Gastroesophageal sphincter (tissue), 4 donors: ENCODE measurements at regions not wholly inside any gene's neighbourhood (a gene's known extent, or its start where the extent isn't known, plus 50 kb on each side); places are given as distances from the start of the nearest gene placed in this dataset.

Source experiments
- ATAC-seq: fragments of 150-250 bp; one replicate; pipeline ENCODE4 v1.9.1; 2016; ENCODE audit warnings: mild to moderate bottlenecking, moderate library complexity
- H3K27ac ChIP-seq, 4 donors: fragments of 200-600 bp; sonication (generic) in 3 of 4; 1 replicate in 3 of 4; 2 replicates in 1 of 4; pipeline ENCODE4 v1.5.1; 2016 to 2019
- H3K27me3 ChIP-seq: fragments of 200-600 bp; sonication (generic); one replicate; pipeline ENCODE4 v1.5.1; 2019
- H3K36me3 ChIP-seq, 2 donors: fragments of 200-600 bp; sonication (generic); one replicate each; pipeline ENCODE4 v1.5.1; 2019; ENCODE audit warnings: control low read depth in 1 of 2
- H3K4me1 ChIP-seq, 3 donors: fragments of 200-600 bp; sonication (generic); 1 replicate in 2 of 3; 2 replicates in 1 of 3; pipeline ENCODE4 v1.5.1; 2016 to 2019; ENCODE audit warnings: control low read depth in 2 of 3
- H3K4me3 ChIP-seq, 2 donors: fragments of 200-600 bp; sonication (generic); one replicate each; pipeline ENCODE4 v1.5.1; 2019; ENCODE audit warnings: mild to moderate bottlenecking in 1 of 2, moderate library complexity in 1 of 2
- H3K9me3 ChIP-seq, 3 donors: fragments of 200-600 bp; sonication (generic); one replicate each; pipeline ENCODE4 v1.5.1; 2017 to 2019; ENCODE audit warnings: control low read depth in 2 of 3
- CTCF ChIP-seq, 4 experiments: fragments of 200-600 bp in 2 of 4; fragments of 450-650 bp in 2 of 4; sonication (generic) in 1 of 4; IDR thresholded peaks; one replicate each; pipeline ENCODE4 v1.5.1; 2017 to 2019; ENCODE audit warnings: antibody characterized with exemption in 4 of 4, mild to moderate bottlenecking in 2 of 4, moderate library complexity in 2 of 4
- EP300 ChIP-seq: sonication (generic); formaldehyde crosslinking; IDR thresholded peaks from one replicate; pipeline ENCODE4 v1.6.1; 2017; ENCODE audit warnings: antibody characterized with exemption, mild to moderate bottlenecking
- POLR2A ChIP-seq, 2 donors: fragments of 450-650 bp; IDR thresholded peaks; one replicate each; pipeline ENCODE4 v1.6.1; 2017; ENCODE audit warnings: antibody characterized with exemption in 2 of 2, mild to moderate bottlenecking in 2 of 2, moderate library complexity in 1 of 2
- POLR2AphosphoS5 ChIP-seq: sonication (generic); formaldehyde crosslinking; IDR thresholded peaks from one replicate; pipeline ENCODE4 v1.6.1; 2017; ENCODE audit warnings: antibody characterized with exemption
- WGBS, 2 donors: methylation state at CpG; one replicate each; pipeline ENCODE4 v1.1.5; 2018; ENCODE audit warnings: low coverage in 1 of 2; 5-methylcytosine and 5-hydroxymethylcytosine counted together

- Histone ChIP-seq H3K9me3 (peaks cover 0 to 6% (median 0%) of the 10 kb centered on the region in 3 donors), H3K27me3 (no peaks in the 10 kb centered on the region), H3K4me1 (peaks cover 0 to 7% (median 0%) of the 10 kb centered on the region in 3 donors), H3K4me3 (no peak overlapping the region), H3K36me3 (no peaks in the 10 kb centered on the region), H3K27ac (no peak overlapping the region)
- WGBS, 2 donors, result 90 to 92% methylated on average over 6 of the region's 6 CpGs
- no peak for TF ChIP-seq EP300
- no peak for TF ChIP-seq POLR2AphosphoS5
- no peak for ATAC-seq
These were observed 247.9 kb downstream of the PRELID2 start for GRCh38 chr5:145587308-145587672.

- Histone ChIP-seq H3K4me1 (peaks cover 0 to 7% (median 0%) of the 10 kb centered on the region in 3 donors), H3K27ac (no peak overlapping the region), H3K36me3 (no peaks in the 10 kb centered on the region), H3K4me3 (no peak overlapping the region), H3K27me3 (no peaks in the 10 kb centered on the region), H3K9me3 (peaks cover 0 to 6% (median 0%) of the 10 kb centered on the region in 3 donors)
- WGBS, 2 donors, result 74 to 80% methylated on average over 2 to 5 of the region's 5 CpGs
- ATAC-seq, result no peak
- no peak for TF ChIP-seq POLR2A (IDR thresholded peaks at IDR 0.05)
- no peak for TF ChIP-seq EP300
- TF ChIP-seq CTCF (IDR thresholded peaks at IDR 0.05), result no peak
- no peak for TF ChIP-seq POLR2AphosphoS5
These were observed 248.4 kb downstream of the PRELID2 start for GRCh38 chr5:145586661-145587307.

- WGBS, 2 donors, result 71 to 75% methylated on average over 4 to 5 of the region's 5 CpGs
- TF ChIP-seq POLR2AphosphoS5 (no peak), POLR2A (IDR thresholded peaks at IDR 0.05) (no peak), EP300 (no peak), CTCF (IDR thresholded peaks at IDR 0.05) (no peak)
- Histone ChIP-seq H3K4me3 (no peak overlapping the region), H3K27ac (no peak overlapping the region), H3K4me1 (peaks cover 0 to 7% (median 0%) of the 10 kb centered on the region in 3 donors), H3K27me3 (no peaks in the 10 kb centered on the region), H3K36me3 (no peaks in the 10 kb centered on the region), H3K9me3 (peaks cover 0 to 6% (median 0%) of the 10 kb centered on the region in 3 donors)
- ATAC-seq, result no peak
These were observed 249.5 kb downstream of the PRELID2 start for GRCh38 chr5:145585443-145586148.

GRCh38 chr5:145579301-145579700 is 255.8 kb downstream of the PRELID2 start:
- H3K4me3 ChIP-seq, result no peak overlapping the region
- TF ChIP-seq POLR2A (IDR thresholded peaks at IDR 0.05), result no peak
- TF ChIP-seq POLR2AphosphoS5, result no peak
- no peak for TF ChIP-seq CTCF (IDR thresholded peaks at IDR 0.05)
- TF ChIP-seq EP300, result no peak
- no peaks in the 10 kb centered on the region for H3K4me1 ChIP-seq
- no peak overlapping the region for H3K27ac ChIP-seq
- ATAC-seq, result no peak
- H3K27me3 ChIP-seq, result no peaks in the 10 kb centered on the region
- WGBS, 2 donors, result 27 to 41% methylated on average over 1 of the region's 1 CpG
- peaks cover 0 to 36% (median 0%) of the 10 kb centered on the region in 3 donors for H3K9me3 ChIP-seq
- H3K36me3 ChIP-seq, result no peaks in the 10 kb centered on the region

GRCh38 chr5:145574889-145575573 is 260.1 kb downstream of the PRELID2 start:
- Histone ChIP-seq H3K36me3 (no peaks in the 10 kb centered on the region), H3K27ac (no peak overlapping the region), H3K4me1 (no peaks in the 10 kb centered on the region), H3K9me3 (peaks cover 0 to 26% (median 0%) of the 10 kb centered on the region in 3 donors), H3K4me3 (no peak overlapping the region), H3K27me3 (no peaks in the 10 kb centered on the region)
- TF ChIP-seq POLR2A (IDR thresholded peaks at IDR 0.05), result no peak
- TF ChIP-seq EP300, result no peak
- no peak for TF ChIP-seq POLR2AphosphoS5
- TF ChIP-seq CTCF (IDR thresholded peaks at IDR 0.05), result no peak
- no peak for ATAC-seq
- WGBS, 2 donors, result 63 to 75% methylated on average over 2 to 3 of the region's 3 CpGs
